ENCODE measurements at regions not wholly inside any gene's neighbourhood (a gene's known extent, or its start where the extent isn't known, plus 50 kb on each side); places are given as distances from the start of the nearest gene placed in this dataset.

GRCh38 chr22:49365910-49366309 lies 461.8 kb downstream of the BRD1 start:
- 30 to 43% methylated on average over 10 to 14 of the region's 14 CpGs for WGBS, 2 experiments (ENCODE audit: low coverage in 1 of 2, low lambda C conversion rate in 2 of 2, missing lambda C conversion rate in 2 of 2)
- Histone ChIP-seq H3K27me3 (replicated peaks; ENCODE audit: insufficient read depth) (no peaks in the 10 kb centered on the region), H3K4me3 (no peak overlapping the region), H3K4me1 (ENCODE audit: insufficient read depth) (no peaks in the 10 kb centered on the region), H3K9me3 (ENCODE audit: low read depth) (no peaks in the 10 kb centered on the region), H3K9ac (no peak overlapping the region), H3K27ac (no peak overlapping the region), H3K4me2 (ENCODE audit: unreplicated experiment) (no peak overlapping the region), H3K79me2 (ENCODE audit: insufficient read depth) (no peaks in the 10 kb centered on the region), H3F3A (ENCODE audit: insufficient read depth) (no peaks in the 10 kb centered on the region), H3K36me3 (ENCODE audit: low read depth) (no peaks in the 10 kb centered on the region), H3K9me2 (ENCODE audit: insufficient read depth) (no peaks in the 10 kb centered on the region), H2AFZ (no peak overlapping the region), H4K20me1 (ENCODE audit: insufficient read depth) (no peaks in the 10 kb centered on the region)
- TF ChIP-seq EZH2 (IDR thresholded peaks at IDR 0.05; ENCODE audit: insufficient read depth, poor library complexity, severe bottlenecking): no peak
- no peak for TF ChIP-seq EZH2phosphoT487 (IDR thresholded peaks at IDR 0.05; ENCODE audit: insufficient read depth, low read depth)
- in situ Hi-C loops (cut with MboI): no loop called here
- no peak for DNase-seq

- no peak overlapping the region for H3K27ac ChIP-seq
- no peaks in the 10 kb centered on the region for H3K4me1 ChIP-seq (ENCODE audit: insufficient read depth)
- H3K36me3 ChIP-seq (ENCODE audit: low read depth): no peaks in the 10 kb centered on the region
- H3K4me2 ChIP-seq (ENCODE audit: unreplicated experiment): no peak overlapping the region
- no peaks in the 10 kb centered on the region for H3K9me3 ChIP-seq (ENCODE audit: low read depth)
- no peak overlapping the region for H3K4me3 ChIP-seq
- 52 to 53% methylated on average over 12 to 15 of the region's 15 CpGs for WGBS, 2 experiments (ENCODE audit: low coverage in 1 of 2, low lambda C conversion rate in 2 of 2, missing lambda C conversion rate in 2 of 2)
- no peaks in the 10 kb centered on the region for H3K9me2 ChIP-seq (ENCODE audit: insufficient read depth)
- DNase-seq: no peak
- H3K79me2 ChIP-seq (ENCODE audit: insufficient read depth): no peaks in the 10 kb centered on the region
- in situ Hi-C loops (cut with MboI): no loop called here
- no peaks in the 10 kb centered on the region for H4K20me1 ChIP-seq (ENCODE audit: insufficient read depth)
- no peaks in the 10 kb centered on the region for H3K27me3 ChIP-seq (replicated peaks; ENCODE audit: insufficient read depth)
- TF ChIP-seq EZH2 (IDR thresholded peaks at IDR 0.05; ENCODE audit: insufficient read depth, poor library complexity, severe bottlenecking): no peak
- TF ChIP-seq EZH2phosphoT487 (IDR thresholded peaks at IDR 0.05; ENCODE audit: insufficient read depth, low read depth): no peak
- H2AFZ ChIP-seq: no peak overlapping the region
- H3F3A ChIP-seq (ENCODE audit: insufficient read depth): no peaks in the 10 kb centered on the region
- H3K9ac ChIP-seq: no peak overlapping the region
Observed at GRCh38 chr22:49365191-49365837, 462.4 kb downstream of the BRD1 start.

- Histone ChIP-seq H3K36me3 (ENCODE audit: low read depth) (no peaks in the 10 kb centered on the region), H3F3A (ENCODE audit: insufficient read depth) (no peaks in the 10 kb centered on the region), H3K4me3 (no peak overlapping the region), H3K9ac (no peak overlapping the region), H4K20me1 (ENCODE audit: insufficient read depth) (no peaks in the 10 kb centered on the region), H3K27me3 (replicated peaks; ENCODE audit: insufficient read depth) (no peaks in the 10 kb centered on the region), H3K79me2 (ENCODE audit: insufficient read depth) (no peaks in the 10 kb centered on the region), H3K9me2 (ENCODE audit: insufficient read depth) (no peaks in the 10 kb centered on the region), H3K4me1 (ENCODE audit: insufficient read depth) (no peaks in the 10 kb centered on the region), H3K9me3 (ENCODE audit: low read depth) (no peaks in the 10 kb centered on the region), H2AFZ (no peak overlapping the region), H3K27ac (no peak overlapping the region), H3K4me2 (ENCODE audit: unreplicated experiment) (no peak overlapping the region)
- no peak for DNase-seq
- 39 to 46% methylated on average over 13 to 15 of the region's 15 CpGs for WGBS, 2 experiments (ENCODE audit: low coverage in 1 of 2, low lambda C conversion rate in 2 of 2, missing lambda C conversion rate in 2 of 2)
- in situ Hi-C loops (cut with MboI): no loop called here
- TF ChIP-seq EZH2phosphoT487 (IDR thresholded peaks at IDR 0.05; ENCODE audit: insufficient read depth, low read depth) (no peak), EZH2 (IDR thresholded peaks at IDR 0.05; ENCODE audit: insufficient read depth, poor library complexity, severe bottlenecking) (no peak)
Observed at GRCh38 chr22:49364398-49364797, 463.3 kb downstream of the BRD1 start.

- no peak for DNase-seq
- TF ChIP-seq EZH2 (IDR thresholded peaks at IDR 0.05; ENCODE audit: insufficient read depth, poor library complexity, severe bottlenecking) (no peak), EZH2phosphoT487 (IDR thresholded peaks at IDR 0.05; ENCODE audit: insufficient read depth, low read depth) (no peak)
- no peak overlapping the region for H3K9ac ChIP-seq
Observed at GRCh38 chr22:49363526-49364230, 464.0 kb downstream of the BRD1 start.

More at GRCh38 chr22:49363526-49364230, 464.0 kb downstream of the BRD1 start:
- Histone ChIP-seq H4K20me1 (ENCODE audit: insufficient read depth) (no peaks in the 10 kb centered on the region), H3F3A (ENCODE audit: insufficient read depth) (no peaks in the 10 kb centered on the region), H3K27ac (no peak overlapping the region), H3K4me1 (ENCODE audit: insufficient read depth) (no peaks in the 10 kb centered on the region), H3K9me2 (ENCODE audit: insufficient read depth) (no peaks in the 10 kb centered on the region), H3K27me3 (replicated peaks; ENCODE audit: insufficient read depth) (no peaks in the 10 kb centered on the region), H3K36me3 (ENCODE audit: low read depth) (no peaks in the 10 kb centered on the region), H3K79me2 (ENCODE audit: insufficient read depth) (no peaks in the 10 kb centered on the region), H3K9me3 (ENCODE audit: low read depth) (no peaks in the 10 kb centered on the region), H3K4me3 (no peak overlapping the region), H3K4me2 (ENCODE audit: unreplicated experiment) (no peak overlapping the region), H2AFZ (no peak overlapping the region)
- in situ Hi-C loops (cut with MboI): no loop called here
- 57 to 61% methylated on average over 24 to 27 of the region's 27 CpGs for WGBS, 2 experiments (ENCODE audit: low coverage in 1 of 2, low lambda C conversion rate in 2 of 2, missing lambda C conversion rate in 2 of 2)
